GM19463 (cell line): ENCODE measurements at regions not wholly inside any gene's neighbourhood (a gene's known extent, or its start where the extent isn't known, plus 50 kb on each side); places are given as distances from the start of the nearest gene placed in this dataset.
"Not testable (repeated sequence)": the region's sequence is repeated elsewhere in the genome, so short reads cannot be mapped to it uniquely, and the experiment has no call there.

Source experiments
- ATAC-seq: cut with Tn5 transposase; IDR thresholded peaks from one replicate; pipeline ENCODE4 v1.9.1; 2021; ENCODE audit warnings: mild to moderate bottlenecking, moderate library complexity; ENCODE audit not compliant: unreplicated experiment

- not testable (repeated sequence) for ATAC-seq
These were observed 84.7 kb downstream of the METTL2B start for GRCh38 chr7:128561116-128561722.

GRCh38 chr7:128562795-128563194 is 86.2 kb downstream of the METTL2B start:
- ATAC-seq: not testable (repeated sequence)

- ATAC-seq: not testable (repeated sequence)
These were observed 87.7 kb downstream of the METTL2B start for GRCh38 chr7:128564123-128564700.

GRCh38 chr7:128564932-128565864 is 88.7 kb downstream of the METTL2B start:
- not testable (repeated sequence) for ATAC-seq

- not testable (repeated sequence) for ATAC-seq
These were observed 96.8 kb upstream of the GARIN1A start for GRCh38 chr7:128575277-128575676.

GRCh38 chr7:128576953-128577352 is 95.1 kb upstream of the GARIN1A start:
- ATAC-seq: not testable (repeated sequence)

GRCh38 chr7:128579843-128580242 is 92.2 kb upstream of the GARIN1A start:
- not testable (repeated sequence) for ATAC-seq

- not testable (repeated sequence) for ATAC-seq
These were observed 91.0 kb upstream of the GARIN1A start for GRCh38 chr7:128581100-128581499.

- not testable (repeated sequence) for ATAC-seq
These were observed 90.1 kb upstream of the GARIN1A start for GRCh38 chr7:128581825-128582561.

GRCh38 chr7:128586715-128587114 is 85.4 kb upstream of the GARIN1A start:
- not testable (repeated sequence) for ATAC-seq

GRCh38 chr7:128591705-128592104 is 80.4 kb upstream of the GARIN1A start:
- no peak for ATAC-seq

GRCh38 chr7:128592209-128592608 is 79.9 kb upstream of the GARIN1A start:
- not testable (repeated sequence) for ATAC-seq

- not testable (repeated sequence) for ATAC-seq
These were observed 78.0 kb upstream of the GARIN1A start for GRCh38 chr7:128594061-128594460.

GRCh38 chr7:128596336-128597128 is 75.6 kb upstream of the GARIN1A start:
- ATAC-seq: not testable (repeated sequence)

- not testable (repeated sequence) for ATAC-seq
These were observed 73.1 kb upstream of the GARIN1A start for GRCh38 chr7:128598946-128599345.

- peak; percentile 79 for ATAC-seq
These were observed 63.2 kb upstream of the GARIN1A start for GRCh38 chr7:128608678-128609421.

GRCh38 chr7:128613366-128613765 is 58.7 kb upstream of the GARIN1A start:
- ATAC-seq: not testable (repeated sequence)

- ATAC-seq: not testable (repeated sequence)
These were observed 57.3 kb upstream of the GARIN1A start for GRCh38 chr7:128614812-128615211.

GRCh38 chr7:128616799-128617198 is 55.3 kb upstream of the GARIN1A start:
- ATAC-seq: not testable (repeated sequence)
